Gastroesophageal sphincter (tissue), 4 donors: ENCODE measurements at regions not wholly inside any gene's neighbourhood (a gene's known extent, or its start where the extent isn't known, plus 50 kb on each side); places are given as distances from the start of the nearest gene placed in this dataset.

Experiments used
- ATAC-seq: fragments of 150-250 bp; one replicate; pipeline ENCODE4 v1.9.1; 2016; ENCODE audit warnings: mild to moderate bottlenecking, moderate library complexity
- H3K27ac ChIP-seq, 4 donors: fragments of 200-600 bp; sonication (generic) in 3 of 4; 1 replicate in 3 of 4; 2 replicates in 1 of 4; pipeline ENCODE4 v1.5.1; 2016 to 2019
- H3K27me3 ChIP-seq: fragments of 200-600 bp; sonication (generic); one replicate; pipeline ENCODE4 v1.5.1; 2019
- H3K36me3 ChIP-seq, 2 donors: fragments of 200-600 bp; sonication (generic); one replicate each; pipeline ENCODE4 v1.5.1; 2019; ENCODE audit warnings: control low read depth in 1 of 2
- H3K4me1 ChIP-seq, 3 donors: fragments of 200-600 bp; sonication (generic); 1 replicate in 2 of 3; 2 replicates in 1 of 3; pipeline ENCODE4 v1.5.1; 2016 to 2019; ENCODE audit warnings: control low read depth in 2 of 3
- H3K4me3 ChIP-seq, 2 donors: fragments of 200-600 bp; sonication (generic); one replicate each; pipeline ENCODE4 v1.5.1; 2019; ENCODE audit warnings: mild to moderate bottlenecking in 1 of 2, moderate library complexity in 1 of 2
- H3K9me3 ChIP-seq, 3 donors: fragments of 200-600 bp; sonication (generic); one replicate each; pipeline ENCODE4 v1.5.1; 2017 to 2019; ENCODE audit warnings: control low read depth in 2 of 3
- EP300 ChIP-seq: sonication (generic); formaldehyde crosslinking; IDR thresholded peaks from one replicate; pipeline ENCODE4 v1.6.1; 2017; ENCODE audit warnings: antibody characterized with exemption, mild to moderate bottlenecking
- POLR2A ChIP-seq, 2 donors: fragments of 450-650 bp; IDR thresholded peaks; one replicate each; pipeline ENCODE4 v1.6.1; 2017; ENCODE audit warnings: antibody characterized with exemption in 2 of 2, mild to moderate bottlenecking in 2 of 2, moderate library complexity in 1 of 2
- POLR2AphosphoS5 ChIP-seq: sonication (generic); formaldehyde crosslinking; IDR thresholded peaks from one replicate; pipeline ENCODE4 v1.6.1; 2017; ENCODE audit warnings: antibody characterized with exemption
- WGBS, 2 donors: methylation state at CpG; one replicate each; pipeline ENCODE4 v1.1.5; 2018; ENCODE audit warnings: low coverage in 1 of 2; 5-methylcytosine and 5-hydroxymethylcytosine counted together
- TF ChIP-seq, protein P1 (sequence below), 4 experiments: fragments of 200-600 bp in 2 of 4; fragments of 450-650 bp in 2 of 4; sonication (generic) in 1 of 4; IDR thresholded peaks; one replicate each; pipeline ENCODE4 v1.5.1; 2017 to 2019; ENCODE audit warnings: antibody characterized with exemption in 4 of 4, mild to moderate bottlenecking in 2 of 4, moderate library complexity in 2 of 4

DNA sequence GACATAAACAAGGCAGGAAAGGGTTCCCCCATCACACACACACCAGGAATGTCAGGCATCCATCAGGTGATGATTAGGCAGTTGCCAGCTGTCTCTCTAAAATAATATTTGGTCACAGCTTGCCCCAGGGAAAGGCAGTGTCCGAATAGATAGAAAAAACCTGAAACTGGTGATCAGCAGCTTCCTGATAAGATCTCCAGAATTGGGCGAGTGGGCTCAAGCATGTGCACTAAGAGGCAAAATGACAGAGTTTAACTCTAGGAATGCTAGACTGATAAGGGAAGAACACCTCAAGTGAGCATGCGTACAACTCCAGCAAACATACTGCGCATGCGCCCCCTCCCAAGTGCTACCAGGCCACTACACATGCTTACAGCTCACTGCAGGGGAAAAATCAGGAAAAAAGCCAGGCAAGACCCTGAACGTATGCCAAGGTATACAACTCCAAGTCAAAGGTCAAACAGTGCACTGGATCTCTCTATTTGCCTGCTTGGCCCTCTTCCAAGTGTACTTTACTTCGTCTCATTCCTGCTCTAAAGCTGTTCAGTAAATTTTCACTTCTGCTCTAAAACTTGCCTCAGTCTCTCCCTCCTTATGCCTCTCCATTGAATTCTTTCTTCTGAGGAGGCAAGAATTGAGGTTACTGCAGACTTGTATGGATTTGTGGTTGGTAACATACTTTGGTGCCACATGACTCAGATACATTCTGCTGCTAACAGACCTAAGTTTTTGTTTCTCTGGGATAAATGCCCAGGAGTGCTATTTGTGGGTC is 73.5 kb upstream of the VASH1 start:
- ATAC-seq = no peak
- TF ChIP-seq EP300 (no peak), POLR2A (IDR thresholded peaks at IDR 0.05) (no peak), POLR2AphosphoS5 (no peak)
- TF ChIP-seq, protein P1, sequence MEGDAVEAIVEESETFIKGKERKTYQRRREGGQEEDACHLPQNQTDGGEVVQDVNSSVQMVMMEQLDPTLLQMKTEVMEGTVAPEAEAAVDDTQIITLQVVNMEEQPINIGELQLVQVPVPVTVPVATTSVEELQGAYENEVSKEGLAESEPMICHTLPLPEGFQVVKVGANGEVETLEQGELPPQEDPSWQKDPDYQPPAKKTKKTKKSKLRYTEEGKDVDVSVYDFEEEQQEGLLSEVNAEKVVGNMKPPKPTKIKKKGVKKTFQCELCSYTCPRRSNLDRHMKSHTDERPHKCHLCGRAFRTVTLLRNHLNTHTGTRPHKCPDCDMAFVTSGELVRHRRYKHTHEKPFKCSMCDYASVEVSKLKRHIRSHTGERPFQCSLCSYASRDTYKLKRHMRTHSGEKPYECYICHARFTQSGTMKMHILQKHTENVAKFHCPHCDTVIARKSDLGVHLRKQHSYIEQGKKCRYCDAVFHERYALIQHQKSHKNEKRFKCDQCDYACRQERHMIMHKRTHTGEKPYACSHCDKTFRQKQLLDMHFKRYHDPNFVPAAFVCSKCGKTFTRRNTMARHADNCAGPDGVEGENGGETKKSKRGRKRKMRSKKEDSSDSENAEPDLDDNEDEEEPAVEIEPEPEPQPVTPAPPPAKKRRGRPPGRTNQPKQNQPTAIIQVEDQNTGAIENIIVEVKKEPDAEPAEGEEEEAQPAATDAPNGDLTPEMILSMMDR (IDR thresholded peaks at IDR 0.05) = no peak
- WGBS, 2 donors = 66 to 71% methylated on average over 6 to 7 of the region's 7 CpGs
- Histone ChIP-seq H3K9me3 (peaks cover 0 to 35% (median 0%) of the 10 kb centered on the region in 3 donors), H3K4me1 (no peaks in the 10 kb centered on the region), H3K27ac (no peak overlapping the region), H3K27me3 (no peaks in the 10 kb centered on the region), H3K4me3 (no peak overlapping the region), H3K36me3 (no peaks in the 10 kb centered on the region)

DNA sequence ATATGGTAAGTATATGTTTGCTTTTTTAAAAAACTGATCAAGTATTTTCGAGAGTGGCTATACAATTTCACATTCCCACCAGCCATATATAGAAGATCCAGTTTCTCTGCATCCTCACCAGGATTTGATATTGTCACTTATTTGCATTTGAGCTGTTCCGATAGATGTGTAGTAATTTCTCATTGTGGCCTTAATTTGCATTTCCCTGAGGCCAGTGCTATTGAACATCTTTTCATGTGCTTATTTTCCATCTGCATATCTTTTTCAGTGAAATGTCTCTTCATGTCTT is 72.9 kb upstream of the VASH1 start:
- TF ChIP-seq POLR2AphosphoS5 (no peak), EP300 (no peak)
- TF ChIP-seq, protein P1 (IDR thresholded peaks at IDR 0.05) = no peak
- Histone ChIP-seq H3K27ac (no peak overlapping the region), H3K27me3 (no peaks in the 10 kb centered on the region), H3K4me3 (no peak overlapping the region), H3K4me1 (no peaks in the 10 kb centered on the region), H3K9me3 (peaks cover 0 to 30% (median 0%) of the 10 kb centered on the region in 3 donors), H3K36me3 (no peaks in the 10 kb centered on the region)
- WGBS, 2 donors = 85 to 86% methylated on average over 2 of the region's 2 CpGs
- ATAC-seq = no peak

DNA sequence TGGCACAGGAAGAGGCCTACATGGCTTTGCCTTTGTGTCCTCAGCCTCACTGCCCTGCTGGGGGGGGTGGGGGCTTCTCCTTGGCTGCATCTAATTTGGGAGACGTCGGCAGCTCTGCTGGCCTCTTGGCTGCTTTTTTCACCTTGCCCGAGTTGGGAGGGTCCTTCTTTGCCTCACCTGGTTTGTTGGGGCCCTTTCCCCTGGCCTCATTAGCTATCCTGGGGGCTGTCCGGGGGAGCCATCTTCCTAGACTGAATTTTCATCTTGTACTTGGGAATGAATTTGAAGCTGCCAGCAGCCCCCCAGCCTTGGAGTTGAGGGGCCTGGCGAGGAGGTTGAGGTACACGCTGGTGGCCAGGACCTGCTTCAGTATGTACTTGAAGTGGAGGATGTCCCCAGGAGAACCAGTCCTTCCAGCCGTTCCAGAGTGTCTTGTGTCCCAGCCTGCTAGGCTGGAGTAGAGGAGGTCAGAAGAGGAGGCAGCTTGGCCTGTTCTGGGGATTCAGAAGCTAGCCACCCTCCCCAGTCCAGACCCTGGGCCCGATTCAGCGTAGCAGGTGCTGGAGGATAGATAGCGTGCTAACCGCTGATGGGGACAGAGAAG is 70.7 kb upstream of the VASH1 start:
- Histone ChIP-seq H3K4me3 (no peak overlapping the region), H3K36me3 (no peaks in the 10 kb centered on the region), H3K4me1 (no peaks in the 10 kb centered on the region), H3K27ac (no peak overlapping the region), H3K9me3 (peaks cover 0 to 25% (median 0%) of the 10 kb centered on the region in 3 donors), H3K27me3 (no peaks in the 10 kb centered on the region)
- no peak for ATAC-seq
- TF ChIP-seq, protein P1 (IDR thresholded peaks at IDR 0.05) = no peak
- no peak for TF ChIP-seq POLR2A (IDR thresholded peaks at IDR 0.05)
- no peak for TF ChIP-seq EP300
- TF ChIP-seq POLR2AphosphoS5 = no peak
- WGBS, 2 donors = 61 to 93% methylated on average over 3 to 7 of the region's 11 CpGs

DNA sequence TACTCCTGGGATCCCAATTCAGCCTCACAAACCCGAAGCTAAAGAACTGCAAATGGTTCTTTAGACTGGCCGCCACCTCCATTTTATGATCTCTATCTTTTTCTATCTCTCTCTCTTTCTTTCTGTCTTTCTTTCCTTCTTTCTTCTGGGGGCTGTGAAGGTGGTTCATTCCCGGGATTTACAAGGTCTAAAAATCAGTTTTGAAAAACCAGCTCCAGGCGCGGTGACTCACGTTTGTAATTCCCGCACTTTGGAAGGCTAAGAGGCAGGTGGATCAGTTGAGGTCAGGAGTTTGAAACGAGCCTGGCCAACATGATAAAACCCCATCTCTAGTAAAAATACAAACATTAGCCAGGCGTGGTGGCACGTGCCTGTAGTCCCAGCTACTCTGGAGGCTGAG is 67.2 kb upstream of the VASH1 start:
- TF ChIP-seq EP300 = no peak
- TF ChIP-seq, protein P1 (IDR thresholded peaks at IDR 0.05) = no peak
- no peak for TF ChIP-seq POLR2AphosphoS5
- TF ChIP-seq POLR2A (IDR thresholded peaks at IDR 0.05) = no peak
- no peak for ATAC-seq
- Histone ChIP-seq H3K36me3 (no peaks in the 10 kb centered on the region), H3K4me3 (no peak overlapping the region), H3K27ac (no peak overlapping the region), H3K27me3 (no peaks in the 10 kb centered on the region), H3K4me1 (no peaks in the 10 kb centered on the region), H3K9me3 (no peaks in the 10 kb centered on the region)
- 72 to 75% methylated on average over 4 to 7 of the region's 10 CpGs for WGBS, 2 donors
